PC-9 (cell line): ENCODE measurements at regions not wholly inside any gene's neighbourhood (a gene's known extent, or its start where the extent isn't known, plus 50 kb on each side); places are given as distances from the start of the nearest gene placed in this dataset.

ENCODE experiments used
- BruUV-seq: library from RNA; stranded (reverse); fragments of 400-500 nt; replicated peaks from 2 replicates; lab custom pipeline; 2021; lab: Mats Ljungman, UMichigan
- CTCF ChIA-PET: fragments of 300-600 bp; sonication (Branson Sonifier 250); formaldehyde crosslinking; loops from one replicate; lab custom pipeline; 2022; ENCODE audit warnings: antibody characterized with exemption; lab: Charles Lee
- POLR2A ChIA-PET: fragments of 300-600 bp; sonication (Branson Sonifier 250); formaldehyde crosslinking; loops from one replicate; lab custom pipeline; 2022; ENCODE audit warnings: antibody characterized with exemption; ENCODE audit not compliant: unreplicated experiment; lab: Charles Lee
- DNase-seq, 2 experiments: peaks; one replicate each; pipeline versions ENCODE4 v3.0.0 to v3.0.0-alpha.2; 2015 to 2022; ENCODE audit warnings: mixed read lengths in 1 of 2
- H2AFZ ChIP-seq: fragments of 200-600 bp; sonication (generic); 2 replicates; pipeline ENCODE4 v1.8.1; 2017; ENCODE audit warnings: antibody characterized with exemption
- H3F3A ChIP-seq: fragments of 200-600 bp; sonication (generic); 2 replicates; pipeline ENCODE4 v1.8.1; 2017; ENCODE audit warnings: antibody characterized with exemption, mild to moderate bottlenecking, low read depth; ENCODE audit not compliant: insufficient read depth
- H3K27ac ChIP-seq: fragments of 200-600 bp; sonication (generic); 2 replicates; pipeline ENCODE4 v1.6.1; 2016; ENCODE audit warnings: mixed run types
- H3K27me3 ChIP-seq: fragments of 200-600 bp; sonication (generic); 2 replicates; pipeline ENCODE4 v1.6.1; 2016; ENCODE audit warnings: low read depth, mixed run types; ENCODE audit not compliant: insufficient read depth
- H3K36me3 ChIP-seq: fragments of 200-600 bp; sonication (generic); 2 replicates; pipeline ENCODE4 v1.6.1; 2016; ENCODE audit warnings: low read depth, mixed run types
- H3K4me1 ChIP-seq: fragments of 200-600 bp; sonication (generic); replicated peaks from 2 replicates; pipeline ENCODE4 v1.6.1; 2016; ENCODE audit warnings: mixed run types; ENCODE audit not compliant: insufficient read depth
- H3K4me2 ChIP-seq: fragments of 200-600 bp; sonication (generic); 2 replicates; pipeline ENCODE4 v1.6.1; 2017; ENCODE audit warnings: mixed run types
- H3K4me3 ChIP-seq: fragments of 200-600 bp; sonication (generic); 2 replicates; pipeline ENCODE4 v1.6.1; 2016; ENCODE audit warnings: mixed run types
- H3K79me2 ChIP-seq: fragments of 200-600 bp; sonication (generic); 2 replicates; pipeline ENCODE4 v1.6.1; 2017; ENCODE audit warnings: low read depth, mixed run types
- H3K9me2 ChIP-seq: fragments of 200-600 bp; sonication (generic); 2 replicates; pipeline ENCODE4 v1.8.1; 2017; ENCODE audit warnings: mild to moderate bottlenecking; ENCODE audit not compliant: insufficient read depth
- H3K9me3 ChIP-seq: fragments of 200-600 bp; sonication (generic); 2 replicates; pipeline ENCODE4 v1.8.1; 2016; ENCODE audit warnings: low read depth; ENCODE audit not compliant: insufficient read depth
- H4K20me1 ChIP-seq: fragments of 200-600 bp; sonication (generic); 2 replicates; pipeline ENCODE4 v1.8.1; 2017; ENCODE audit not compliant: insufficient read depth
- CTCF ChIP-seq: fragments of 200-600 bp; sonication (generic); conservative IDR thresholded peaks from 2 replicates; pipeline ENCODE4 v1.6.1; 2017; ENCODE audit warnings: mixed run types, antibody characterized with exemption, mild to moderate bottlenecking, moderate library complexity
- EZH2 ChIP-seq: fragments of 200-600 bp; sonication (generic); IDR thresholded peaks from 2 replicates; pipeline ENCODE4 v1.8.0; 2017; ENCODE audit warnings: antibody characterized with exemption, low read depth
- intact Hi-C: fragments of 100-400 bp; cut with micrococcal nuclease; formaldehyde crosslinking; loops from one replicate; pipeline ENCODE4 v1.10.0; 2022; ENCODE audit not compliant: unreplicated experiment

DNA sequence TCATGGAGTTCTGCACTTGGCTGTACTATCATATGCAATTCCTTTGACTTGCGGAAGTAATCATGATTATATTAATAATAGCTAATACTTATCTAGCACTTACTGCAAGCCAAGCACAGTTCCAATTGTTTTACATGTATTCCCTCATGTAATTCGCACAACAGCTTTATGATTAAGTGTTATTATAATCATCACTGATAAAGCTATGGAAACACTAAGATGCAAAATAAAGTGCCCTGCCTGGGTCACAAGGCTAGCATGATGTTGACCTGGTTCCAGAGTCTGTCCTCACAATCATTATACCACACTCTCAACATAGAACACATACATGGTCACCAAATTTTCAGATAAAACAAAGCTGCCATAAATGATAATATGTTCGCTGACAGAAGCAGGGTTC, 234.6 kb downstream of the FMR1NB start:
- no peaks in the 10 kb centered on the region for H3K27me3 ChIP-seq
- ChIA-PET CTCF (no interaction called here), POLR2A (no interaction called here)
- H3K4me1 ChIP-seq: no peaks in the 10 kb centered on the region
- H3K4me3 ChIP-seq: no peak overlapping the region
- H3K4me2 ChIP-seq: no peak overlapping the region
- no peaks in the 10 kb centered on the region for H3K36me3 ChIP-seq
- no peaks in the 10 kb centered on the region for H3K79me2 ChIP-seq
- no peak for TF ChIP-seq EZH2
- TF ChIP-seq CTCF: no peak
- H3K27ac ChIP-seq: no peak overlapping the region
- BruUV-seq: no TSS peak
- intact Hi-C loops: no loop called here
- no peaks in the 10 kb centered on the region for H4K20me1 ChIP-seq
- H3K9me3 ChIP-seq: no peaks in the 10 kb centered on the region
- H3F3A ChIP-seq: no peaks in the 10 kb centered on the region
- no peak for DNase-seq
- H2AFZ ChIP-seq: no peak overlapping the region
- H3K9me2 ChIP-seq: no peaks in the 10 kb centered on the region

- POLR2A ChIA-PET: no interaction called here
- Histone ChIP-seq H3K27ac (no peak overlapping the region), H3K9me3 (no peaks in the 10 kb centered on the region), H3K4me1 (no peaks in the 10 kb centered on the region), H3K9me2 (no peaks in the 10 kb centered on the region), H4K20me1 (no peaks in the 10 kb centered on the region), H3K27me3 (no peaks in the 10 kb centered on the region), H3F3A (no peaks in the 10 kb centered on the region), H2AFZ (no peak overlapping the region), H3K79me2 (no peaks in the 10 kb centered on the region), H3K4me2 (no peak overlapping the region), H3K36me3 (no peaks in the 10 kb centered on the region), H3K4me3 (no peak overlapping the region)
- intact Hi-C loops: no loop called here
- no TSS peak for BruUV-seq
- DNase-seq: no peak
- CTCF ChIA-PET: no interaction called here
- no peak for TF ChIP-seq CTCF
- TF ChIP-seq EZH2: no peak
These were observed 242.2 kb downstream of the FMR1NB start for GRCh38 chrX:148223361-148223760.

- Histone ChIP-seq H4K20me1 (no peaks in the 10 kb centered on the region), H3K27ac (no peak overlapping the region), H3K4me2 (no peak overlapping the region), H3K79me2 (no peaks in the 10 kb centered on the region), H3K4me1 (no peaks in the 10 kb centered on the region), H2AFZ (no peak overlapping the region), H3F3A (no peaks in the 10 kb centered on the region), H3K36me3 (no peaks in the 10 kb centered on the region), H3K9me3 (no peaks in the 10 kb centered on the region), H3K27me3 (no peaks in the 10 kb centered on the region), H3K4me3 (no peak overlapping the region), H3K9me2 (no peaks in the 10 kb centered on the region)
- BruUV-seq: no TSS peak
- CTCF ChIA-PET: no interaction called here
- TF ChIP-seq CTCF: no peak
- TF ChIP-seq EZH2: no peak
- intact Hi-C loops: no loop called here
- no peak for DNase-seq
- POLR2A ChIA-PET: no interaction called here
These were observed 247.4 kb downstream of the FMR1NB start for GRCh38 chrX:148228521-148228920.
